Fibroblast of mammary gland (primary cell): ENCODE measurements at regions not wholly inside any gene's neighbourhood (a gene's known extent, or its start where the extent isn't known, plus 50 kb on each side); places are given as distances from the start of the nearest gene placed in this dataset.

Source experiments
- DNase-seq: peaks from one replicate; pipeline ENCODE4 v3.0.0-alpha.2; 2010; ENCODE audit warnings: low read depth
- H3K4me3 ChIP-seq: 2 replicates; pipeline ENCODE4 v1.5.1; 2011; ENCODE audit warnings: low read depth, mild to moderate bottlenecking, low read length, moderate library complexity; ENCODE audit not compliant: control insufficient read depth
- TF ChIP-seq, protein P1 (sequence below): conservative IDR thresholded peaks from 2 replicates; pipeline ENCODE4 v1.5.1; 2011; ENCODE audit warnings: low read depth, low read length, inconsistent platforms; ENCODE audit not compliant: control insufficient read depth, insufficient read depth

DNA sequence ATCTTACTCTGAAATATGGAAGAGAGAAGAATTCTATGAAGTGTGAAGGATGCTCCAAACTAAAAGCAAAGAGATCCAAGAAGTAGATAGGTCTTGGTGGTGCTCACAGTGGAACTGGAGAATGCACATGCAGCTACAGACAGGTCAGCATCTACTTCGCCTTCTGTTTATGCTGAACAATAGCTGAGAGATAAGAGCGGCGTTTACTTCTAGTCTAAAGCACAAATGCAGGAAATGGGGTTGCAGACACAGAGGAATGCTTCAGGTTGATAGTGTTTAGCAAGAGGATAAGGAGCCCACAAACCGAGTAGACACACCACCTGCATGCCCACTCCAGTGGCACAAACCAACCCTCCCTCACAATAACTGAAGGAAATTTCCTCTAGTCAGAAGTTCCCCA is 180.0 kb upstream of the RGMB start:
- no peak overlapping the region for H3K4me3 ChIP-seq
- TF ChIP-seq, protein P1, sequence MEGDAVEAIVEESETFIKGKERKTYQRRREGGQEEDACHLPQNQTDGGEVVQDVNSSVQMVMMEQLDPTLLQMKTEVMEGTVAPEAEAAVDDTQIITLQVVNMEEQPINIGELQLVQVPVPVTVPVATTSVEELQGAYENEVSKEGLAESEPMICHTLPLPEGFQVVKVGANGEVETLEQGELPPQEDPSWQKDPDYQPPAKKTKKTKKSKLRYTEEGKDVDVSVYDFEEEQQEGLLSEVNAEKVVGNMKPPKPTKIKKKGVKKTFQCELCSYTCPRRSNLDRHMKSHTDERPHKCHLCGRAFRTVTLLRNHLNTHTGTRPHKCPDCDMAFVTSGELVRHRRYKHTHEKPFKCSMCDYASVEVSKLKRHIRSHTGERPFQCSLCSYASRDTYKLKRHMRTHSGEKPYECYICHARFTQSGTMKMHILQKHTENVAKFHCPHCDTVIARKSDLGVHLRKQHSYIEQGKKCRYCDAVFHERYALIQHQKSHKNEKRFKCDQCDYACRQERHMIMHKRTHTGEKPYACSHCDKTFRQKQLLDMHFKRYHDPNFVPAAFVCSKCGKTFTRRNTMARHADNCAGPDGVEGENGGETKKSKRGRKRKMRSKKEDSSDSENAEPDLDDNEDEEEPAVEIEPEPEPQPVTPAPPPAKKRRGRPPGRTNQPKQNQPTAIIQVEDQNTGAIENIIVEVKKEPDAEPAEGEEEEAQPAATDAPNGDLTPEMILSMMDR: no peak
- DNase-seq: no peak

DNA sequence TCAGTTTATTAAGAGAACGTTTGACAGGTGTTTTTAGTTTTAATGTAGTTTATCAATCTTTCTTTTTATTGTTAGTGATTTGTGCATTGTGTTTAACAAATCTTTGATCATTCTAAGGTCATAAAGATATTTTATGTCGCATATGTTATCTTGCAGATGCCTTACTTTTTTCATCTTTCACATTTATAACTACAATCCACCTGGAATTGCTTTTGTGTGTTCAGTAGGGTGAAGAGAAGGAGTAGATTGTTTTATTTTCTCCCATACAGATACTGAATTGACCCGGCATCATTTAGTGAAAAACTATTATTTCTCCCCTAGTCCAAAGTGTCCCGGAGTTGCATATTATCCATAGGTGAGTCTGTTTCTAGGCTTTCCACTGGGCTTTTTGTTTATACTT is 179.4 kb upstream of the RGMB start:
- no peak overlapping the region for H3K4me3 ChIP-seq
- TF ChIP-seq, protein P1: no peak
- no peak for DNase-seq

DNA sequence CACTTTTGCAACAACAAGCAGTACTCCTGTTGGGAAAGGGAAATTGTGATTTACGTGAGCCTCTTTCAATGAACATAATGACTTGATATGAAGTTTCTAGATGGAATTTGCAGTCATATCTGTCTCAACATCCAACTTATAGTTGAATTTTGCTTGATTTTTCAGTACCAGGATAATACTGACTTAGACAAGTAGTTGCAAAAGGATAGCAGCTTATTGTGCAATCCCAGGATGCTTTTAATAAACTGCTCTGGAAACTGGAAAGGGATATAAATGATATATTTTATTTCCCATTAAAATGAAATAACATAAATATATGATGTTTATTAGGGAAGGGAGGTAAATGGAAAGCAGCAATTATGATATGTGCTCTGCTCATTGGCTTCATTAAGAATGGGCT is 174.4 kb upstream of the RGMB start:
- TF ChIP-seq, protein P1: no peak
- peak; percentile 47 for DNase-seq
- no peak overlapping the region for H3K4me3 ChIP-seq

DNA sequence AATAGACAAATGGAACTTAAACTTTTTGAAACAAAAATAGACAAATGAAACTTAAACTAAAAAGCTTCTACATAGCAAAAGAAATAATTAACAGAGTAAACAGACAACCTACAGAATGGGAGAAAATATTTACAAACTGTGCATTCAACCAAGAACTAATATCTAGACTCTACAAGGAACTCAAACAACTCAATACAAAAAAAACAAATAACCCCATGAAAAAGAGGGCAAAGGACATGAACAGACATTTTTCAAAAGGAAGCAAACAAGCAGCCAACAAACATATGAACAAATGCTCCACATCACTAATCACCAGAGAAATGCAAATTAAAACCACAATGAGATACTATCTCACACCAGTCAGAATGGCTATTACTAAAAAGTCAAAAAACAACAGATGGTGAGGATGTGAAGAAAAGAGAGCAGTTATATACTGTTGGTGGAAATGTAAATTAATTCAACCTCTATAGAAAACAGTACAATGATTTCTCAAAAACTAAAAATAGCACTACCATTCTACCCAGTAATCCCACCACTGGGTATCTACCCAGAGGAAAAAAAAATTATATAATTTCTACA is 170.8 kb upstream of the RGMB start:
- TF ChIP-seq, protein P1: no peak
- H3K4me3 ChIP-seq: no peak overlapping the region
- no peak for DNase-seq

DNA sequence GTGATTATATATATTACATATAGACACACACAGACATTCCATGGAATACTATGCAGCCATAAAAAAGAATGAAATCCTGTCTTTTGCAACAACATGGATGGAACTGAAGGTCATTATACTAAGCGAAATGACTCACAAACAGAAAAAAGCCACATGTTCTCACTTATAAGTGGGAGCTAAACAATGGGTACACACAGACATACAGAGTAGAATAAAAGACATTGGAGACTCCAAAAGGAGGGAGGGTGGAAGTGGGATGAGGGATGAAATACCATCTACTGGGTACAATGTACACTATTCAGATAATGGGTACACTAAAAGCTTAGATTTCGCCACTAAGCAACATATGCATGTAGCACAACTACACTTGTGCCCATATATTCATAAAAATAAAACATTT is 170.0 kb upstream of the RGMB start:
- H3K4me3 ChIP-seq: no peak overlapping the region
- no peak for DNase-seq
- TF ChIP-seq, protein P1: no peak

DNA sequence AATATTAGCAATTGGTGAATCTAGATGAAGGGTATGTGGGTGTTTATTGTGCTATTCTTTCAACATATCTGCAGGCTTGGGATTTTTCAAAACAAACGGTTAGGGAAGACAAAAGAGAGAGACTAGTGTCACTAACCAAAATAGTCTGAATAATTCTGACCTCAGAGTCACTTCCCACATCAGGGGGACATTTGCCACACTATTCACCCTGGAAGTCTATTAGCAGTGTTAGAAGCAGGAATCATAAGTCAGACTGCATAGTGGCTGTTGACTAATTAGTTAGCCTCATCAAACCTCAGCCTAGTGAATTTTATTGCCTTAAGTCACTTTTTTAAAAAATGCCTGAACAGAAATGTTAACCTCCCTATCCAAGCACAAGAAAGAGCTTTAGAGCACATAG is 169.2 kb upstream of the RGMB start:
- TF ChIP-seq, protein P1: no peak
- H3K4me3 ChIP-seq: no peak overlapping the region
- DNase-seq: no peak
